ENCODE measurements at regions not wholly inside any gene's neighbourhood (a gene's known extent, or its start where the extent isn't known, plus 50 kb on each side); places are given as distances from the start of the nearest gene placed in this dataset.
"Not testable (repeated sequence)": the region's sequence is repeated elsewhere in the genome, so short reads cannot be mapped to it uniquely, and the experiment has no call there.

GRCh38 chr11:128146926-128147605, 440.3 kb downstream of the ETS1 start:
- no peak overlapping the region for H3K9ac ChIP-seq (ENCODE audit: low read length)
- no peaks in the 10 kb centered on the region for H3K9me2 ChIP-seq (ENCODE audit: insufficient read depth, low read length)
- no peaks in the 10 kb centered on the region for H3K27me3 ChIP-seq (ENCODE audit: insufficient read depth, low read depth, low read length)
- H4K20me1 ChIP-seq (ENCODE audit: insufficient read depth), result no peaks in the 10 kb centered on the region
- H2AFZ ChIP-seq (ENCODE audit: low read depth, low read length), result no peak overlapping the region
- H3K79me2 ChIP-seq (replicated peaks; ENCODE audit: insufficient read depth, low read length), result no peaks in the 10 kb centered on the region
- H3K27ac ChIP-seq (ENCODE audit: low read length), result no peak overlapping the region
- H3K9me3 ChIP-seq (ENCODE audit: low read length), result no peaks in the 10 kb centered on the region
- no peak overlapping the region for H3K4me2 ChIP-seq (ENCODE audit: low read length)
- H3F3A ChIP-seq (ENCODE audit: insufficient read depth, low read length, poor library complexity, severe bottlenecking), result no peaks in the 10 kb centered on the region
- H3K36me3 ChIP-seq (ENCODE audit: insufficient read depth, low read length), result no peaks in the 10 kb centered on the region
- H3K4me3 ChIP-seq (ENCODE audit: low read length), result no peak overlapping the region
- TF ChIP-seq EP300 (conservative IDR thresholded peaks at IDR 0.05; ENCODE audit: poor library complexity, severe bottlenecking) (no peak), TAF1 (IDR thresholded peaks at IDR 0.05; ENCODE audit: low read depth) (no peak)

GRCh38 chr11:128140293-128140692, 447.1 kb downstream of the ETS1 start:
- not testable (repeated sequence) for H3F3A ChIP-seq (ENCODE audit: insufficient read depth, low read length, poor library complexity, severe bottlenecking); H3K4me3 ChIP-seq (ENCODE audit: low read length); H3K4me2 ChIP-seq (ENCODE audit: low read length); H4K20me1 ChIP-seq (ENCODE audit: insufficient read depth); H3K27ac ChIP-seq (ENCODE audit: low read length); H3K9me2 ChIP-seq (ENCODE audit: insufficient read depth, low read length); H2AFZ ChIP-seq (ENCODE audit: low read depth, low read length); H3K27me3 ChIP-seq (ENCODE audit: insufficient read depth, low read depth, low read length); H3K36me3 ChIP-seq (ENCODE audit: insufficient read depth, low read length); H3K9ac ChIP-seq (ENCODE audit: low read length); H3K9me3 ChIP-seq (ENCODE audit: low read length); H3K79me2 ChIP-seq (replicated peaks; ENCODE audit: insufficient read depth, low read length)

GRCh38 chr11:128135451-128135850, 451.9 kb downstream of the ETS1 start:
- Histone ChIP-seq H3K4me3 (ENCODE audit: low read length) (no peak overlapping the region), H3K4me2 (ENCODE audit: low read length) (no peak overlapping the region), H3K27me3 (ENCODE audit: insufficient read depth, low read depth, low read length) (no peaks in the 10 kb centered on the region), H3K79me2 (replicated peaks; ENCODE audit: insufficient read depth, low read length) (no peaks in the 10 kb centered on the region), H3K27ac (ENCODE audit: low read length) (no peak overlapping the region), H3K9me3 (ENCODE audit: low read length) (no peaks in the 10 kb centered on the region), H3F3A (ENCODE audit: insufficient read depth, low read length, poor library complexity, severe bottlenecking) (no peaks in the 10 kb centered on the region), H3K9ac (ENCODE audit: low read length) (no peak overlapping the region), H3K36me3 (ENCODE audit: insufficient read depth, low read length) (no peaks in the 10 kb centered on the region), H3K9me2 (ENCODE audit: insufficient read depth, low read length) (no peaks in the 10 kb centered on the region), H2AFZ (ENCODE audit: low read depth, low read length) (no peak overlapping the region), H4K20me1 (ENCODE audit: insufficient read depth) (no peaks in the 10 kb centered on the region)
- TF ChIP-seq EP300 (conservative IDR thresholded peaks at IDR 0.05; ENCODE audit: poor library complexity, severe bottlenecking) (no peak), EZH2 (IDR thresholded peaks at IDR 0.05; ENCODE audit: borderline replicate concordance, insufficient read depth, low read length, poor library complexity, severe bottlenecking) (no peak), CTCF (IDR thresholded peaks at IDR 0.05; ENCODE audit: poor library complexity, severe bottlenecking) (no peak), POLR2AphosphoS5 (IDR thresholded peaks at IDR 0.05) (no peak), TAF1 (IDR thresholded peaks at IDR 0.05; ENCODE audit: low read depth) (no peak), REST (IDR thresholded peaks at IDR 0.05; ENCODE audit: borderline replicate concordance) (no peak), SMC3 (conservative IDR thresholded peaks at IDR 0.05; ENCODE audit: poor library complexity) (no peak), MXI1 (conservative IDR thresholded peaks at IDR 0.05; ENCODE audit: poor library complexity, severe bottlenecking) (no peak), RAD21 (conservative IDR thresholded peaks at IDR 0.05) (no peak)
